Ascending aorta (tissue), 2 donors: ENCODE measurements at regions not wholly inside any gene's neighbourhood (a gene's known extent, or its start where the extent isn't known, plus 50 kb on each side); places are given as distances from the start of the nearest gene placed in this dataset.

Experiments
- DNase-seq, 2 donors: peaks; one replicate each; pipeline ENCODE4 v3.0.0-alpha.2; 2019; ENCODE audit warnings: low spot score in 2 of 2
- H3K27ac ChIP-seq, 2 donors: fragments of 200-600 bp; sonication (generic); one replicate each; pipeline ENCODE4 v1.5.1; 2016 to 2017; ENCODE audit warnings: mild to moderate bottlenecking in 1 of 2
- H3K27me3 ChIP-seq: fragments of 200-600 bp; sonication (generic); one replicate; pipeline ENCODE4 v1.5.1; 2017
- H3K36me3 ChIP-seq, 2 donors: fragments of 200-600 bp; sonication (generic); one replicate each; pipeline ENCODE4 v1.5.1; 2016
- H3K4me1 ChIP-seq, 2 donors: fragments of 200-600 bp; sonication (generic); one replicate each; pipeline ENCODE4 v1.5.1; 2016 to 2017; ENCODE audit warnings: mild to moderate bottlenecking in 1 of 2
- H3K4me3 ChIP-seq, 2 donors: fragments of 200-600 bp; sonication (generic); one replicate each; pipeline ENCODE4 v1.5.1; 2016 to 2017; ENCODE audit warnings: mild to moderate bottlenecking in 1 of 2
- H3K9me3 ChIP-seq, 2 donors: fragments of 200-600 bp; sonication (generic); one replicate each; pipeline ENCODE4 v1.5.1; 2016
- CTCF ChIP-seq, 3 experiments: fragments of 200-600 bp in 2 of 3; fragments of 450-650 bp in 1 of 3; sonication (generic) in 2 of 3; IDR thresholded peaks; one replicate each; pipeline ENCODE4 v1.5.1; 2016 to 2019; ENCODE audit warnings: antibody characterized with exemption in 3 of 3, mild to moderate bottlenecking in 1 of 3, moderate library complexity in 1 of 3
- intact Hi-C: fragments of 100-400 bp; cut with DNase I; formaldehyde crosslinking; loops from one replicate; pipeline ENCODE4 v1.15.1; 2023

- no peaks in the 10 kb centered on the region for H3K9me3 ChIP-seq
- intact Hi-C loops, result no loop called here
- H3K4me1 ChIP-seq, result no peaks in the 10 kb centered on the region
- no peak overlapping the region for H3K4me3 ChIP-seq
- H3K27ac ChIP-seq, result no peak overlapping the region
- no peaks in the 10 kb centered on the region for H3K36me3 ChIP-seq
- no peaks in the 10 kb centered on the region for H3K27me3 ChIP-seq
- no peak for DNase-seq
- no peak for TF ChIP-seq CTCF (IDR thresholded peaks at IDR 0.05)
Measured at GRCh38 chr11:109821511-109821910, 271.7 kb upstream of the ZC3H12C start.

GRCh38 chr11:109822436-109823102 lies 270.6 kb upstream of the ZC3H12C start:
- Histone ChIP-seq H3K27me3 (no peaks in the 10 kb centered on the region), H3K4me3 (no peak overlapping the region), H3K4me1 (no peaks in the 10 kb centered on the region), H3K36me3 (no peaks in the 10 kb centered on the region), H3K27ac (no peak overlapping the region), H3K9me3 (no peaks in the 10 kb centered on the region)
- intact Hi-C loops, result no loop called here
- no peak for DNase-seq
- no peak for TF ChIP-seq CTCF (IDR thresholded peaks at IDR 0.05)

GRCh38 chr11:109828387-109828786 lies 264.8 kb upstream of the ZC3H12C start:
- no peaks in the 10 kb centered on the region for H3K4me1 ChIP-seq
- no peak overlapping the region for H3K4me3 ChIP-seq
- no peak for TF ChIP-seq CTCF (IDR thresholded peaks at IDR 0.05)
- H3K27ac ChIP-seq, result no peak overlapping the region
- H3K36me3 ChIP-seq, result no peaks in the 10 kb centered on the region
- DNase-seq, result no peak
- H3K9me3 ChIP-seq, result no peaks in the 10 kb centered on the region
- H3K27me3 ChIP-seq, result no peaks in the 10 kb centered on the region
- intact Hi-C loops, result no loop called here

GRCh38 chr11:109838026-109838425 lies 255.2 kb upstream of the ZC3H12C start:
- Histone ChIP-seq H3K4me3 (no peak overlapping the region), H3K9me3 (no peaks in the 10 kb centered on the region), H3K4me1 (no peaks in the 10 kb centered on the region), H3K27me3 (no peaks in the 10 kb centered on the region), H3K27ac (no peak overlapping the region), H3K36me3 (no peaks in the 10 kb centered on the region)
- no peak for TF ChIP-seq CTCF (IDR thresholded peaks at IDR 0.05)
- DNase-seq, result no peak
- intact Hi-C loops, result no loop called here

GRCh38 chr11:109845437-109845836 lies 247.8 kb upstream of the ZC3H12C start:
- no peaks in the 10 kb centered on the region for H3K36me3 ChIP-seq
- intact Hi-C loops, result no loop called here
- no peak overlapping the region for H3K4me3 ChIP-seq
- H3K9me3 ChIP-seq, result no peaks in the 10 kb centered on the region
- no peak overlapping the region for H3K27ac ChIP-seq
- no peak for TF ChIP-seq CTCF (IDR thresholded peaks at IDR 0.05)
- no peaks in the 10 kb centered on the region for H3K4me1 ChIP-seq
- DNase-seq, result no peak
- H3K27me3 ChIP-seq, result no peaks in the 10 kb centered on the region

- Histone ChIP-seq H3K9me3 (no peaks in the 10 kb centered on the region), H3K36me3 (no peaks in the 10 kb centered on the region), H3K4me1 (no peaks in the 10 kb centered on the region), H3K27me3 (no peaks in the 10 kb centered on the region), H3K4me3 (no peak overlapping the region), H3K27ac (no peak overlapping the region)
- no peak for DNase-seq
- no peak for TF ChIP-seq CTCF (IDR thresholded peaks at IDR 0.05)
- intact Hi-C loops, result no loop called here
Measured at GRCh38 chr11:109847621-109848020, 245.6 kb upstream of the ZC3H12C start.
